BJ (cell line): ENCODE measurements at regions not wholly inside any gene's neighbourhood (a gene's known extent, or its start where the extent isn't known, plus 50 kb on each side); places are given as distances from the start of the nearest gene placed in this dataset.

Source experiments
- CTCF ChIA-PET: fragments of 350-600 bp; formaldehyde crosslinking; extraction: SDS; loops from one replicate; lab custom pipeline; 2021; ENCODE audit warnings: antibody characterized with exemption, inconsistent platforms; lab: Yijun Ruan, JAX
- POLR2A ChIA-PET: fragments of 300-600 bp; sonication (Branson Sonifier 250); formaldehyde crosslinking; extraction: SDS; loops from one replicate; lab custom pipeline; 2021; ENCODE audit warnings: antibody characterized with exemption; lab: Charles Lee
- DNase-seq: peaks from one replicate; pipeline ENCODE4 v3.0.0-alpha.2; 2011; ENCODE audit warnings: low read depth
- H3K27me3 ChIP-seq: 2 replicates; pipeline ENCODE4 v1.6.0; 2011; ENCODE audit warnings: low read length; ENCODE audit not compliant: control insufficient read depth, insufficient read depth
- H3K36me3 ChIP-seq: 2 replicates; pipeline ENCODE4 v1.5.1; 2011; ENCODE audit warnings: low read length; ENCODE audit not compliant: control insufficient read depth, insufficient read depth
- H3K4me3 ChIP-seq: 2 replicates; pipeline ENCODE4 v1.5.1; 2011; ENCODE audit warnings: low read depth, mild to moderate bottlenecking, control low read depth, low read length
- CTCF ChIP-seq: IDR thresholded peaks from 2 replicates; pipeline ENCODE4 v1.5.1; 2011; ENCODE audit warnings: low read depth, mild to moderate bottlenecking, control low read depth, inconsistent platforms, low read length, moderate library complexity; ENCODE audit not compliant: insufficient read depth

DNA sequence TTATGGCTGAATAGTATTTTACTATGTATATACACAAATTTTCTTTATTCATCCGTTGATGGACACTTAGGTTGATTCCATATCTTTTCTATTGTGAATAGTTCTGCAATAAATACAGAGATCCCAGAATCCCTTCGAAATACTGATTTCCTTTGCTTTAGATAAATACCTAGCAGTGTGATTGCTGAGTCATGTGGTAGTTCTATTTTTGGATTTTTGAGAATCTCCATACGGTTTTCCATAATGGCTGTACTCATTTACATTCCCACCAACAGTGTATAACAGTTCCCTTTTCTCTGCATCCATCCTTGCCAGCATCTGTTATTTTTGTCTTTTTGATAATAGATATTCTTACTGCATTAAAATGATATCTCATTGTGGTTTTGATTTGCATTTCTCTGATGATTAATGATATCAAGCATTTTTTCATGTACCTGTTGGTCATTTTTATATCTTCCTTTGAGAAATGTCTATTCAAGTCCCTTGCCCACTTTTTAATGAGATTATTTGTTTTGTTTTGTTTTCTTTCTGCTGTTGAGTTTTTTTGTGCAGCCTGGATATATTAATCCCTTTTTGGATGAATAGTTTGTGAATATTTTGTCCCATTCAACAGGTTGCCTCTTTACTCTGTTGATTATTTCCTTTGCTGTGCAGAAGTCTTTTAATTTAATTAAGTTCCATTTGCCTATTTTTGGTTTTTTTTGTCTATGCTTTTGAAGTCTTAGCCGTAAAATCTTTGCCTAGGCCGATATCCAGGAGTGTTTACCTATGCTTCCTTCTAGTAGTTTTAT lies 466.7 kb upstream of the TENM3 start:
- no peaks in the 10 kb centered on the region for H3K27me3 ChIP-seq
- ChIA-PET CTCF (no interaction called here), POLR2A (no interaction called here)
- no peak overlapping the region for H3K4me3 ChIP-seq
- no peak for TF ChIP-seq CTCF
- H3K36me3 ChIP-seq: no peaks in the 10 kb centered on the region
- DNase-seq: no peak

- Histone ChIP-seq H3K36me3 (no peaks in the 10 kb centered on the region), H3K4me3 (no peak overlapping the region), H3K27me3 (no peaks in the 10 kb centered on the region)
- DNase-seq: no peak
- CTCF ChIA-PET: interaction anchor here (0.9 kb wide), 1 partner anchor 12 kb away, joined by 3 read pairs; no protein-coding TSS in a partner anchor
- no peak for TF ChIP-seq CTCF
- POLR2A ChIA-PET: no interaction called here
These were observed 465.7 kb upstream of the TENM3 start for GRCh38 chr4:181777518-181777917.

DNA sequence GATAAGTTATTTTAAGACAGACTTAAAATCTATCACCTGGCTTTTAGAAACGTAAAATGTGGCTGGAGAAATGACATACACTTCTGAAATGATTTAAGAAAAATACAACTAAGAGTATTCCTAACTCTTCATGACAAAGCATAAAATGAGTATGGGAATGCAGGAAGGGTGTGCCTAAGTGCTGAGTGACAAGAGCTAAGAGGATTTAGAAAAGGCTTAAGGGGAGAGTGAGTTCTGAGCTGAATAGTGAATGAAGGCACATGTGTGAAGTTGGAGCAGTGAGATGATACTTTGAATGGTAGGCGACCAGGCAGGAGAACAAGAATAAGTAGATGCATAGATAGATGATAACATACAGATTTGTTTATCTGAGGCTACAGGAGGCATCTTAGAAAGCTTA lies 458.3 kb upstream of the TENM3 start:
- Histone ChIP-seq H3K36me3 (no peaks in the 10 kb centered on the region), H3K27me3 (no peaks in the 10 kb centered on the region), H3K4me3 (no peak overlapping the region)
- no peak for TF ChIP-seq CTCF
- DNase-seq: no peak
- POLR2A ChIA-PET: no interaction called here
- CTCF ChIA-PET: interaction anchor here (0.6 kb wide), 1 partner anchor 121 kb away, joined by 3 read pairs; no protein-coding TSS in a partner anchor

- ChIA-PET CTCF (no interaction called here), POLR2A (no interaction called here)
- Histone ChIP-seq H3K36me3 (no peaks in the 10 kb centered on the region), H3K4me3 (no peak overlapping the region), H3K27me3 (no peaks in the 10 kb centered on the region)
- no peak for DNase-seq
- no peak for TF ChIP-seq CTCF
These were observed 450.6 kb upstream of the TENM3 start for GRCh38 chr4:181792641-181793040.

DNA sequence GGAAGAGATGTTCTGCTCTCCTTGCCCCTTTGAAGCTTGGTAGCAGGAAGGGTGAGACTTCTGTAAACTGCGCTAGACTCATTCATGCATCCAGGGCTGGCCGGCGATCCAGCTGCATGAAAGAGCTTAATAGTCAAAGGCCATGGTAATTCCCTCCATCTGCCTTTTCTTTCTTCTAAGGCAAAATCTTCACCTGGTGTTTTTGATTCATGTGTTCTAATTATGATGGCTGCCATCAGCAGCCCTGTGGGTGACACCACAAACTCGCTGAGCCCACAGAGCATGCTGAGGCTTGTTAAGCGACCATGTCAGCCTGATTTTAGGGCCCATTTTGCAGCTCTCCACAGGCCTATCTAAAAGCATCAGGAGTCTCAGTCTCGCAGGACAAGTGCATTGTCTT lies 450.1 kb upstream of the TENM3 start:
- no peak for TF ChIP-seq CTCF
- CTCF ChIA-PET: interaction anchor here (0.6 kb wide), 1 partner anchor 66 kb away, joined by 3 read pairs; no protein-coding TSS in a partner anchor
- Histone ChIP-seq H3K36me3 (no peaks in the 10 kb centered on the region), H3K27me3 (no peaks in the 10 kb centered on the region), H3K4me3 (no peak overlapping the region)
- DNase-seq: no peak
- POLR2A ChIA-PET: no interaction called here
